Astrocyte (in vitro differentiated cells and primary cell): ENCODE measurements at regions not wholly inside any gene's neighbourhood (a gene's known extent, or its start where the extent isn't known, plus 50 kb on each side); places are given as distances from the start of the nearest gene placed in this dataset.

Experiments
- DNase-seq: peaks from one replicate; pipeline ENCODE4 v3.0.0-alpha.2; 2010; ENCODE audit warnings: low read depth
- FAIRE-seq: peaks from 2 replicates; lab custom pipeline; 2011; peaks lifted over from hg19 to GRCh38; lab: Jason Lieb, UNC
- H2AFZ ChIP-seq: 2 replicates; pipeline ENCODE4 v1.6.0; 2012; ENCODE audit warnings: low read depth, low read length, inconsistent platforms
- H3K27ac ChIP-seq: 2 replicates; pipeline ENCODE4 v1.5.1; 2011; ENCODE audit warnings: low read depth, low read length, inconsistent platforms
- H3K27me3 ChIP-seq: 2 replicates; pipeline ENCODE4 v1.6.0; 2011; ENCODE audit warnings: low read length, inconsistent platforms; ENCODE audit not compliant: insufficient read depth
- H3K36me3 ChIP-seq: 2 replicates; pipeline ENCODE4 v1.5.1; 2011; ENCODE audit warnings: low read length, inconsistent platforms; ENCODE audit not compliant: insufficient read depth
- H3K4me1 ChIP-seq: 2 replicates; pipeline ENCODE4 v1.5.1; 2011; ENCODE audit warnings: low read length, inconsistent platforms; ENCODE audit not compliant: insufficient read depth
- H3K4me2 ChIP-seq: 2 replicates; pipeline ENCODE4 v1.6.0; 2012; ENCODE audit warnings: low read length, inconsistent platforms
- H3K4me3 ChIP-seq: 2 replicates; pipeline ENCODE4 v1.5.1; 2011; ENCODE audit warnings: low read depth, mild to moderate bottlenecking, low read length, inconsistent platforms; ENCODE audit not compliant: insufficient read depth
- H3K79me2 ChIP-seq: 2 replicates; pipeline ENCODE4 v1.6.0; 2012; ENCODE audit warnings: mild to moderate bottlenecking, low read length, inconsistent platforms; ENCODE audit not compliant: insufficient read depth
- H3K9ac ChIP-seq: 2 replicates; pipeline ENCODE4 v1.6.0; 2012; ENCODE audit warnings: mild to moderate bottlenecking, low read length, inconsistent platforms
- H3K9me3 ChIP-seq: 2 replicates; pipeline ENCODE4 v1.5.1; 2012; ENCODE audit warnings: low read depth, mild to moderate bottlenecking, low read length, inconsistent platforms; ENCODE audit not compliant: insufficient read depth
- H4K20me1 ChIP-seq: 2 replicates; pipeline ENCODE4 v1.6.0; 2012; ENCODE audit warnings: low read length, inconsistent platforms; ENCODE audit not compliant: insufficient read depth
- H3K27ac Mint-ChIP-seq: one replicate; pipeline ENCODE4 v1.8.0; 2021; ENCODE audit warnings: mild to moderate bottlenecking, mixed read lengths; ENCODE audit not compliant: unreplicated experiment
- H3K27me3 Mint-ChIP-seq: one replicate; pipeline ENCODE4 v1.8.0; 2021; ENCODE audit warnings: low read depth, mixed read lengths; ENCODE audit not compliant: unreplicated experiment
- H3K36me3 Mint-ChIP-seq: one replicate; pipeline ENCODE4 v1.8.0; 2021; ENCODE audit warnings: low read depth, mixed read lengths; ENCODE audit not compliant: unreplicated experiment
- H3K4me1 Mint-ChIP-seq: one replicate; pipeline ENCODE4 v1.8.0; 2021; ENCODE audit warnings: low read depth, mixed read lengths; ENCODE audit not compliant: unreplicated experiment
- H3K4me3 Mint-ChIP-seq: one replicate; pipeline ENCODE4 v1.8.0; 2021; ENCODE audit warnings: mild to moderate bottlenecking, moderate library complexity, mixed read lengths; ENCODE audit not compliant: unreplicated experiment
- H3K9me3 Mint-ChIP-seq: one replicate; pipeline ENCODE4 v1.8.0; 2021; ENCODE audit warnings: mild to moderate bottlenecking, mixed read lengths; ENCODE audit not compliant: unreplicated experiment
- EZH2 ChIP-seq: IDR thresholded peaks from 2 replicates; pipeline ENCODE4 v1.6.1; 2012; ENCODE audit warnings: mild to moderate bottlenecking, low read length, inconsistent platforms; ENCODE audit not compliant: insufficient read depth
- TF ChIP-seq, protein P1 (sequence below): IDR thresholded peaks from 2 replicates; pipeline ENCODE4 v1.5.1; 2011; ENCODE audit warnings: low read depth, mild to moderate bottlenecking, inconsistent platforms, low read length, moderate library complexity; ENCODE audit not compliant: insufficient read depth

DNA sequence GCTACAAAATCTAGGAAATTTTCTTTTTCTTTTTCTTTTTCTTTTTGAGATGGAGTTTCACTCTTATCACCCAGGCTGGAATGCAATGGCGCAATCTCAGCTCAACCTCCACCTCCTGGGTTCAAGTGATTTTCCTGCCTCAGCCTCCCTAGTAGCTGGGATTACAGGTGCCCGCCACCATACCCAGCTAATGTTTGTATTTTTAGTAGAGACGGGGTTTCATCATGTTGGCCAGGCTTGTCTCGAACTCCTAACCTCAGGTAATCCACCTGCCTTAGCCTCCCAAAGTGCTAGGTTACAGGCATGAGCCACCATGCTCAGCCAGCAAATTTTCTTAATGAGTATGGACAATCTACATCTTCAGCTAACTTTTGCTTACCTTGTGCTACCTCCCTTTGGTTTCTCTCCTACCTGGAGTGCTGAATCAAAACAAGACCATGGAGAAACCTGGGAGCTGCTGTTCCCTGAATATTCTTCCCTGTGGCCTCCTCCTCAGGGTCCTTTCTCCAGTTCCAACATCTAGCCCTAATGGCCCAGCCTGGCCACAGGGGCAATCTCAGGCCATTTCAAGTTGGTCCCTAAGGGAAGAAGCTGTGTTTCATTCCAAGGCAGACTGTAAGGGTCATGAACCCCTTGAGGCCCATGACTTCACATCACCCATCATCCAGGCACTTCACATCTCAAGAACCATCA is 74.6 kb upstream of the EGLN3 start:
- H3K36me3 Mint-ChIP-seq, result no peaks in the 10 kb centered on the region
- H3K27ac Mint-ChIP-seq, result no peak overlapping the region
- TF ChIP-seq, protein P1, sequence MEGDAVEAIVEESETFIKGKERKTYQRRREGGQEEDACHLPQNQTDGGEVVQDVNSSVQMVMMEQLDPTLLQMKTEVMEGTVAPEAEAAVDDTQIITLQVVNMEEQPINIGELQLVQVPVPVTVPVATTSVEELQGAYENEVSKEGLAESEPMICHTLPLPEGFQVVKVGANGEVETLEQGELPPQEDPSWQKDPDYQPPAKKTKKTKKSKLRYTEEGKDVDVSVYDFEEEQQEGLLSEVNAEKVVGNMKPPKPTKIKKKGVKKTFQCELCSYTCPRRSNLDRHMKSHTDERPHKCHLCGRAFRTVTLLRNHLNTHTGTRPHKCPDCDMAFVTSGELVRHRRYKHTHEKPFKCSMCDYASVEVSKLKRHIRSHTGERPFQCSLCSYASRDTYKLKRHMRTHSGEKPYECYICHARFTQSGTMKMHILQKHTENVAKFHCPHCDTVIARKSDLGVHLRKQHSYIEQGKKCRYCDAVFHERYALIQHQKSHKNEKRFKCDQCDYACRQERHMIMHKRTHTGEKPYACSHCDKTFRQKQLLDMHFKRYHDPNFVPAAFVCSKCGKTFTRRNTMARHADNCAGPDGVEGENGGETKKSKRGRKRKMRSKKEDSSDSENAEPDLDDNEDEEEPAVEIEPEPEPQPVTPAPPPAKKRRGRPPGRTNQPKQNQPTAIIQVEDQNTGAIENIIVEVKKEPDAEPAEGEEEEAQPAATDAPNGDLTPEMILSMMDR, result no peak
- TF ChIP-seq EZH2, result no peak
- Histone ChIP-seq H3K4me1 (no peaks in the 10 kb centered on the region), H3K27ac (no peak overlapping the region), H3K4me2 (no peak overlapping the region), H4K20me1 (no peaks in the 10 kb centered on the region), H3K79me2 (no peaks in the 10 kb centered on the region), H3K27me3 (no peaks in the 10 kb centered on the region), H3K9me3 (no peaks in the 10 kb centered on the region), H3K9ac (no peak overlapping the region), H2AFZ (no peak overlapping the region), H3K4me3 (no peak overlapping the region), H3K36me3 (no peaks in the 10 kb centered on the region)
- H3K9me3 Mint-ChIP-seq, result peaks cover 5% of the 10 kb centered on the region
- no peak overlapping the region for H3K4me3 Mint-ChIP-seq
- peaks cover 2% of the 10 kb centered on the region for H3K4me1 Mint-ChIP-seq
- DNase-seq (no peak), FAIRE-seq (no peak)
- peaks cover 5% of the 10 kb centered on the region for H3K27me3 Mint-ChIP-seq

DNA sequence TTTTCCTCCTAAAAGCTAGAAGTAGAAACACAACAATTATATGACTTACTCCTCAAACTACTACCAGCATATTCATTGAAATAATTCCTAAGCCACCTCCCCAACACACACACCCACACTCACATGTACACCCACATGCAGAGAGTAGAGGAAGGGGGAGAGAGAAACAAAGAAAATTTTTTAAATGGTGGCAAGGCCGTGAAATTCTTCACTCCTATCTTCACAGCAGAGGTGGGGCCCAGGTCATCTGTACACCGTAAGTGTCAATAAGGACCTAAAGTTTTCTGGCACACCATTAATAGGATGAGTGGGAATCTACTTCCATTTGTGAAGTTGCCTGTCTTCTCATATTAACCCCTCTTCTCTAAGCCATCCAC is 73.9 kb upstream of the EGLN3 start:
- H3K27ac ChIP-seq, result no peak overlapping the region
- no peak overlapping the region for H2AFZ ChIP-seq
- no peak overlapping the region for H3K4me3 ChIP-seq
- H3K36me3 Mint-ChIP-seq, result no peaks in the 10 kb centered on the region
- TF ChIP-seq, protein P1, result no peak
- TF ChIP-seq EZH2, result no peak
- H3K36me3 ChIP-seq, result no peaks in the 10 kb centered on the region
- H3K4me1 Mint-ChIP-seq, result peaks cover 2% of the 10 kb centered on the region
- H3K4me1 ChIP-seq, result no peaks in the 10 kb centered on the region
- no peak overlapping the region for H3K4me3 Mint-ChIP-seq
- H3K27ac Mint-ChIP-seq, result no peak overlapping the region
- peaks cover 5% of the 10 kb centered on the region for H3K27me3 Mint-ChIP-seq
- no peaks in the 10 kb centered on the region for H3K9me3 ChIP-seq
- H3K79me2 ChIP-seq, result no peaks in the 10 kb centered on the region
- H4K20me1 ChIP-seq, result no peaks in the 10 kb centered on the region
- H3K4me2 ChIP-seq, result no peak overlapping the region
- H3K9ac ChIP-seq, result no peak overlapping the region
- H3K27me3 ChIP-seq, result no peaks in the 10 kb centered on the region
- FAIRE-seq (no peak), DNase-seq (no peak)
- peaks cover 5% of the 10 kb centered on the region for H3K9me3 Mint-ChIP-seq
